Peyer's patch (tissue), 4 donors: ENCODE measurements at regions not wholly inside any gene's neighbourhood (a gene's known extent, or its start where the extent isn't known, plus 50 kb on each side); places are given as distances from the start of the nearest gene placed in this dataset.

Experiments
- CTCF ChIP-seq, 6 experiments: fragments of 450-650 bp in 4 of 6; fragments of 200-600 bp in 2 of 6; sonication (generic) in 1 of 6; IDR thresholded peaks; one replicate each; pipeline ENCODE4 v1.5.1; 2017 to 2019; ENCODE audit warnings: antibody characterized with exemption in 6 of 6, mild to moderate bottlenecking in 3 of 6, moderate library complexity in 1 of 6
- POLR2A ChIP-seq, 2 donors: fragments of 450-650 bp; IDR thresholded peaks; one replicate each; pipeline ENCODE4 v1.5.1; 2017; ENCODE audit warnings: antibody characterized with exemption in 2 of 2, mild to moderate bottlenecking in 2 of 2, moderate library complexity in 2 of 2

- no peak for TF ChIP-seq POLR2A (IDR thresholded peaks at IDR 0.05)
- TF ChIP-seq CTCF (IDR thresholded peaks at IDR 0.05): no peak
Observed at GRCh38 chr16:35188288-35189155, 1729.1 kb downstream of the TP53TG3F start.
